Kidney (tissue), 13 donors: ENCODE measurements at regions not wholly inside any gene's neighbourhood (a gene's known extent, or its start where the extent isn't known, plus 50 kb on each side); places are given as distances from the start of the nearest gene placed in this dataset.

Experiments used
- DNase-seq, 5 donors: peaks; one replicate each; pipeline ENCODE4 v3.0.0-alpha.2; 2013 to 2020
- FAIRE-seq: peaks from 2 replicates; lab custom pipeline; 2012; peaks lifted over from hg19 to GRCh38; lab: Jason Lieb, UNC
- H3K27ac ChIP-seq, 2 donors: one replicate each; pipeline ENCODE4 v1.7.0; 2013; ENCODE audit warnings: low read depth in 2 of 2, low read length in 2 of 2, inconsistent platforms in 1 of 2
- H3K27me3 ChIP-seq: one replicate; pipeline ENCODE4 v1.7.1; 2013; ENCODE audit warnings: low read length, inconsistent platforms; ENCODE audit not compliant: control insufficient read depth, insufficient read depth
- H3K36me3 ChIP-seq, 3 donors: one replicate each; pipeline versions ENCODE4 v1.7.0 to v1.7.1; 2013; ENCODE audit warnings: low read length in 3 of 3, control low read depth in 1 of 3, inconsistent platforms in 1 of 3; ENCODE audit not compliant: insufficient read depth in 3 of 3, control insufficient read depth in 2 of 3
- H3K4me1 ChIP-seq, 3 donors: one replicate each; pipeline versions ENCODE4 v1.7.0 to v1.7.1; 2013; ENCODE audit warnings: low read length in 3 of 3, inconsistent platforms in 1 of 3, low read depth in 1 of 3; ENCODE audit not compliant: control insufficient read depth in 2 of 3, insufficient read depth in 2 of 3
- H3K4me3 ChIP-seq, 3 donors: one replicate each; pipeline versions ENCODE4 v1.7.0 to v1.8.1; 2013; ENCODE audit warnings: low read length in 3 of 3, control low read depth in 1 of 3, inconsistent platforms in 1 of 3
- H3K9ac ChIP-seq, 3 donors: one replicate each; pipeline versions ENCODE4 v1.7.0 to v1.7.1; 2013; ENCODE audit warnings: low read length in 3 of 3, control low read depth in 1 of 3, inconsistent platforms in 1 of 3
- H3K9me3 ChIP-seq, 3 donors: one replicate each; pipeline versions ENCODE4 v1.7.0 to v1.7.1; 2013; ENCODE audit warnings: low read length in 3 of 3, control low read depth in 1 of 3, inconsistent platforms in 1 of 3; ENCODE audit not compliant: control insufficient read depth in 2 of 3, insufficient read depth in 1 of 3
- intact Hi-C: fragments of 100-400 bp; cut with DNase I; formaldehyde crosslinking; loops from one replicate; pipeline ENCODE4 v1.11.1; 2022
- TF ChIP-seq, protein P1 (sequence below): IDR thresholded peaks from 3 replicates; pipeline ENCODE4 v1.5.1; 2012; ENCODE audit warnings: mild to moderate bottlenecking, moderate library complexity, borderline replicate concordance; ENCODE audit not compliant: insufficient read depth; ENCODE audit errors: extremely low read depth
- donor health status: control.
- donor health status: control.
- donor health status: control.
- donor health status: control.
- donor health status: control.
- donor health status: DM: yes; HTN: yes; CAD: no.
- donor health status: Normal renal cell carcinoma (clear cell type).

DNA sequence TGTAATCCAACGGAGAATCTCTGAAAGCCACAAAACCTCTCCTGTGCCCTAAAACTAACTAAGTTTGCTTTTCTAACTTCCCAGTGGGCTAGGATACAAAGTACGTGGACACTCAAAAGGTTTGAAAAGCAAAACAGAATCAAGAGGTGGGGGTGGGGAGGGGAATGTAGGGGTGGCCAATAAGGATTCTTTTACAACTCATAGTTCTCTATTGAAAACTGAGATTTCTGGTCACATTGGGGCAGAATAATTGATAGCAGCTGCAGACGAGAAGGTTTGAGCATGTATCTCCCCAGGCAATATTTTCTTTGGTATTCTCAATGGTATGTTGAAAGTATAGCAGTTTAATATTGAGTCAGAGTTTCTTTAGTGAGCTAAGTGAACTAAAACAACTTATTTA, 376.7 kb upstream of the CITED2 start:
- Histone ChIP-seq H3K4me3 (no peak overlapping the region), H3K9ac (no peak overlapping the region), H3K36me3 (no peaks in the 10 kb centered on the region), H3K27me3 (no peaks in the 10 kb centered on the region), H3K27ac (no peak overlapping the region), H3K9me3 (no peaks in the 10 kb centered on the region), H3K4me1 (peaks cover 3 to 8% (median 4%) of the 10 kb centered on the region in 3 donors)
- DNase-seq, result no peak
- no peak for FAIRE-seq
- TF ChIP-seq, protein P1, sequence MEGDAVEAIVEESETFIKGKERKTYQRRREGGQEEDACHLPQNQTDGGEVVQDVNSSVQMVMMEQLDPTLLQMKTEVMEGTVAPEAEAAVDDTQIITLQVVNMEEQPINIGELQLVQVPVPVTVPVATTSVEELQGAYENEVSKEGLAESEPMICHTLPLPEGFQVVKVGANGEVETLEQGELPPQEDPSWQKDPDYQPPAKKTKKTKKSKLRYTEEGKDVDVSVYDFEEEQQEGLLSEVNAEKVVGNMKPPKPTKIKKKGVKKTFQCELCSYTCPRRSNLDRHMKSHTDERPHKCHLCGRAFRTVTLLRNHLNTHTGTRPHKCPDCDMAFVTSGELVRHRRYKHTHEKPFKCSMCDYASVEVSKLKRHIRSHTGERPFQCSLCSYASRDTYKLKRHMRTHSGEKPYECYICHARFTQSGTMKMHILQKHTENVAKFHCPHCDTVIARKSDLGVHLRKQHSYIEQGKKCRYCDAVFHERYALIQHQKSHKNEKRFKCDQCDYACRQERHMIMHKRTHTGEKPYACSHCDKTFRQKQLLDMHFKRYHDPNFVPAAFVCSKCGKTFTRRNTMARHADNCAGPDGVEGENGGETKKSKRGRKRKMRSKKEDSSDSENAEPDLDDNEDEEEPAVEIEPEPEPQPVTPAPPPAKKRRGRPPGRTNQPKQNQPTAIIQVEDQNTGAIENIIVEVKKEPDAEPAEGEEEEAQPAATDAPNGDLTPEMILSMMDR, result no peak
- intact Hi-C loops, result no loop called here

DNA sequence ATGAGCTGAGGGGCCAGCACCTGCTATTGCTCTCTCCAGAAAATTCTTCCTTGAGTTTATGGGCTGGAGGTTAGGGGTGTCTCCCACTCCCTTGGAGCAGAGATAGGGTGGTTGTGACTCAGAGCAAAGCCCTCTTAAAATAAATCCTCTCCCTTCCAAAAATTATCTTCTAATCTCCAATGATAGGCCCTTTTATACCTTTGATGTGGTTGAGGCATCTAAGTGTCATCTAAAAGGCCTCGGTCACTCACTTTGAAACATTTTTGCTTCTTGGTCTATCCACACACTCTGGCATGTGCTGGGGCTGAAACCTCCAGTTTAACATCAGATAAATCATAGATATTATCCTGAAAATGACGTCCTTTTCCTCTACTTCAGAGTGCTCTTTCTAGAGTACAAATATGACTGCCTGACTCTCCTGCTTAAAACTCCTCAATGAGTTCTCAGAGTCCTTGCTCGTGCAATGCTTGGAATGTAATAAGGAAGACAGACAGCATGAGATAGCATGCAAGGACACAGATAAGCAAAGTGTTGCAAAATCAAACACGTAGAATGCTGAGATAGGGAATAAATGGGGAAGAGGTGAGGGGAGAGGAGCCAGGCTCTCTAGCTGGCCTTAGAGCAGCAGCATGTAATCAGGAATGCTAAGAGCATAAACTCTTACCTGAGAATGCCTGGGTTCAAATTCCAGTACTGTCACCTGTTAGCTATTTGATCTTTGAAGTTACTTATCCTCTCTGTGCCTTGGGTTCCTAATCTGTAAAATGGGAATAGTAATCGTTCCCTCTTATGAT, 374.1 kb upstream of the CITED2 start:
- H3K4me3 ChIP-seq, result no peak overlapping the region
- FAIRE-seq, result no peak
- no peaks in the 10 kb centered on the region for H3K27me3 ChIP-seq
- DNase-seq, result no peak
- no peak overlapping the region for H3K27ac ChIP-seq
- H3K4me1 ChIP-seq, result peaks cover 0 to 6% (median 2%) of the 10 kb centered on the region in 3 donors
- TF ChIP-seq, protein P1, result no peak
- intact Hi-C loops, result no loop called here
- no peaks in the 10 kb centered on the region for H3K9me3 ChIP-seq
- no peaks in the 10 kb centered on the region for H3K36me3 ChIP-seq
- peak overlapping the region in 1 of 3 donors; percentile 7 for H3K9ac ChIP-seq

DNA sequence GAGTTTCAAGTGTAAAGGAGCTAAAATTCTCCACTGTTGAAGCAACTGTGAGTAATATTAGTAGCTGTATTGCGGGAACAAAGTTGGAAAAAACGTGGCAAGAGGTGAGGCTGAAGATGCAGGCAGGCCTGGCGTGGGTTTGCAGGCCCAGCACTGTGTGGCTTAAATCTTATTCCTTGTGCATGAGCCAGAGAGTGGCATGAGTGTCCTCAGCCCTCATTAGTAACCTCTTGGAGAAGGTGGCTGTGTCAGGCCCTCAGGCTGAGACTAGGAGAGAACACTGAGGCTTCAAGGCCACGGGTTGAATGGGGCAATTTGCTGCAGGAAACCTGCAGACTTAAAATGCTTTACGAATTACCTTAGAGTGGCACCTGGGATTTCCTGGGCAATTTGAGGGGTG, 372.7 kb upstream of the CITED2 start:
- Histone ChIP-seq H3K27me3 (no peaks in the 10 kb centered on the region), H3K36me3 (no peaks in the 10 kb centered on the region), H3K4me1 (peaks cover 0 to 6% (median 2%) of the 10 kb centered on the region in 3 donors), H3K9me3 (no peaks in the 10 kb centered on the region), H3K27ac (no peak overlapping the region), H3K4me3 (no peak overlapping the region), H3K9ac (no peak overlapping the region)
- TF ChIP-seq, protein P1, result no peak
- intact Hi-C loops, result no loop called here
- FAIRE-seq (no peak), DNase-seq (no peak)
